ENCODE measurements at regions not wholly inside any gene's neighbourhood (a gene's known extent, or its start where the extent isn't known, plus 50 kb on each side); places are given as distances from the start of the nearest gene placed in this dataset.
"Not testable (repeated sequence)": the region's sequence is repeated elsewhere in the genome, so short reads cannot be mapped to it uniquely, and the experiment has no call there.

DNA sequence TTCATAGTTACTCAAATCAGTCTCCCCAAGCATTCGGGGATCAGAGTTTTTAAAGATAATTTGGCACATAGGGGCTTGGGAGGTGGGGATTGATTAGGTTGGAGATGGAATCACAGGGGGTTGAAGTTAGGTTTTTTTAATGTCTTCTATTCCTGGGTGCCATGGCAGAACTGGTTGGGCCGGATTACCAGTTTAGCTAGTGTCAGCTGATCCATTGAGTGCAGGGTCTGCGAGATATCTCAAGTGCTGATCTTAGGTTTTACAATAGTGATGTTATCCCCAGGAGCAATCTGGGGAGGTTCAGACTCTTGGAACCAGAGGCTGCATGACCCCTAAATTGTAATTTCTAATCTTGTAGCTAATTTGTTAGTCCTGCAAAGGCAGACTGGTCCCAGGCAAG is 163.5 kb upstream of the ATP10A start:
- not testable (repeated sequence) for TF ChIP-seq EZH2 (IDR thresholded peaks at IDR 0.05; ENCODE audit: borderline replicate concordance)
- TF ChIP-seq, protein P1, sequence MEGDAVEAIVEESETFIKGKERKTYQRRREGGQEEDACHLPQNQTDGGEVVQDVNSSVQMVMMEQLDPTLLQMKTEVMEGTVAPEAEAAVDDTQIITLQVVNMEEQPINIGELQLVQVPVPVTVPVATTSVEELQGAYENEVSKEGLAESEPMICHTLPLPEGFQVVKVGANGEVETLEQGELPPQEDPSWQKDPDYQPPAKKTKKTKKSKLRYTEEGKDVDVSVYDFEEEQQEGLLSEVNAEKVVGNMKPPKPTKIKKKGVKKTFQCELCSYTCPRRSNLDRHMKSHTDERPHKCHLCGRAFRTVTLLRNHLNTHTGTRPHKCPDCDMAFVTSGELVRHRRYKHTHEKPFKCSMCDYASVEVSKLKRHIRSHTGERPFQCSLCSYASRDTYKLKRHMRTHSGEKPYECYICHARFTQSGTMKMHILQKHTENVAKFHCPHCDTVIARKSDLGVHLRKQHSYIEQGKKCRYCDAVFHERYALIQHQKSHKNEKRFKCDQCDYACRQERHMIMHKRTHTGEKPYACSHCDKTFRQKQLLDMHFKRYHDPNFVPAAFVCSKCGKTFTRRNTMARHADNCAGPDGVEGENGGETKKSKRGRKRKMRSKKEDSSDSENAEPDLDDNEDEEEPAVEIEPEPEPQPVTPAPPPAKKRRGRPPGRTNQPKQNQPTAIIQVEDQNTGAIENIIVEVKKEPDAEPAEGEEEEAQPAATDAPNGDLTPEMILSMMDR (IDR thresholded peaks at IDR 0.05; ENCODE audit: poor library complexity): not testable (repeated sequence)

All from hepatocyte (in vitro differentiated cells).